ENCODE measurements at regions not wholly inside any gene's neighbourhood (a gene's known extent, or its start where the extent isn't known, plus 50 kb on each side); places are given as distances from the start of the nearest gene placed in this dataset.

- TF ChIP-seq, protein P1, sequence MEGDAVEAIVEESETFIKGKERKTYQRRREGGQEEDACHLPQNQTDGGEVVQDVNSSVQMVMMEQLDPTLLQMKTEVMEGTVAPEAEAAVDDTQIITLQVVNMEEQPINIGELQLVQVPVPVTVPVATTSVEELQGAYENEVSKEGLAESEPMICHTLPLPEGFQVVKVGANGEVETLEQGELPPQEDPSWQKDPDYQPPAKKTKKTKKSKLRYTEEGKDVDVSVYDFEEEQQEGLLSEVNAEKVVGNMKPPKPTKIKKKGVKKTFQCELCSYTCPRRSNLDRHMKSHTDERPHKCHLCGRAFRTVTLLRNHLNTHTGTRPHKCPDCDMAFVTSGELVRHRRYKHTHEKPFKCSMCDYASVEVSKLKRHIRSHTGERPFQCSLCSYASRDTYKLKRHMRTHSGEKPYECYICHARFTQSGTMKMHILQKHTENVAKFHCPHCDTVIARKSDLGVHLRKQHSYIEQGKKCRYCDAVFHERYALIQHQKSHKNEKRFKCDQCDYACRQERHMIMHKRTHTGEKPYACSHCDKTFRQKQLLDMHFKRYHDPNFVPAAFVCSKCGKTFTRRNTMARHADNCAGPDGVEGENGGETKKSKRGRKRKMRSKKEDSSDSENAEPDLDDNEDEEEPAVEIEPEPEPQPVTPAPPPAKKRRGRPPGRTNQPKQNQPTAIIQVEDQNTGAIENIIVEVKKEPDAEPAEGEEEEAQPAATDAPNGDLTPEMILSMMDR (IDR thresholded peaks at IDR 0.05), result no peak
- TF ChIP-seq POLR2A (IDR thresholded peaks at IDR 0.05), result no peak
These were observed 892.3 kb downstream of the OLFM4 start for GRCh38 chr13:53920916-53921315.

All from tibial nerve (tissue), 3 donors.